Activated CD4-positive, alpha-beta T cell treated with anti-CD3 and anti-CD28 coated beads for 36 hours (primary cell): ENCODE measurements at regions not wholly inside any gene's neighbourhood (a gene's known extent, or its start where the extent isn't known, plus 50 kb on each side); places are given as distances from the start of the nearest gene placed in this dataset.

Experiments
- ATAC-seq: fragments of 200-7000 bp; cut with Tn5 transposase; one replicate; pipeline ENCODE4 v1.10.0; 2021; ENCODE audit warnings: mild to moderate bottlenecking, moderate library complexity
- CTCF ChIA-PET: fragments of 350-600 bp; sonication (Branson Sonifier 250); formaldehyde crosslinking; loops from one replicate; lab custom pipeline; 2021; ENCODE audit warnings: antibody characterized with exemption; lab: Charles Lee
- POLR2A ChIA-PET: fragments of 350-600 bp; sonication (Branson Sonifier 250); formaldehyde crosslinking; loops from one replicate; lab custom pipeline; 2021; ENCODE audit warnings: antibody characterized with exemption, inconsistent platforms; lab: Charles Lee
- DNase-seq: peaks from one replicate; pipeline ENCODE4 v3.0.0-alpha.2; 2020
- H3K27ac Mint-ChIP-seq: one replicate; pipeline ENCODE4 v1.8.0; 2021; ENCODE audit warnings: mixed read lengths
- H3K27me3 Mint-ChIP-seq: one replicate; pipeline ENCODE4 v1.8.0; 2021; ENCODE audit warnings: mixed read lengths
- H3K36me3 Mint-ChIP-seq: one replicate; pipeline ENCODE4 v1.8.0; 2021; ENCODE audit warnings: low read depth, mixed read lengths
- H3K4me1 Mint-ChIP-seq: one replicate; pipeline ENCODE4 v1.8.0; 2021; ENCODE audit warnings: mixed read lengths
- H3K4me3 Mint-ChIP-seq: one replicate; pipeline ENCODE4 v1.8.0; 2021; ENCODE audit warnings: mild to moderate bottlenecking, moderate library complexity, mixed read lengths
- H3K9me3 Mint-ChIP-seq: one replicate; pipeline ENCODE4 v1.8.0; 2021; ENCODE audit warnings: low read depth, mixed read lengths
- intact Hi-C, 2 experiments: fragments of 100-400 bp; cut with DNase I in 1 of 2; cut with micrococcal nuclease in 1 of 2; formaldehyde crosslinking; loops; one replicate each; pipeline versions ENCODE4 v1.14.2 to v1.15.1; 2022 to 2024; cut with DNase I, micrococcal nuclease

GRCh38 chr9:108300306-108301287, 555.2 kb downstream of the ACTL7B start:
- H3K4me1 Mint-ChIP-seq, result no peaks in the 10 kb centered on the region
- CTCF ChIA-PET, result interaction anchor here (0.6 kb wide), 1 partner anchor 27 kb away, joined by 3 read pairs; no protein-coding TSS in a partner anchor
- no peak for ATAC-seq
- no peaks in the 10 kb centered on the region for H3K9me3 Mint-ChIP-seq
- no peak for DNase-seq
- intact Hi-C loops, result no loop called here
- POLR2A ChIA-PET, result no interaction called here
- no peaks in the 10 kb centered on the region for H3K36me3 Mint-ChIP-seq
- H3K27me3 Mint-ChIP-seq, result no peaks in the 10 kb centered on the region
- H3K27ac Mint-ChIP-seq, result no peak overlapping the region
- no peak overlapping the region for H3K4me3 Mint-ChIP-seq

- Mint-ChIP-seq H3K36me3 (no peaks in the 10 kb centered on the region), H3K27ac (no peak overlapping the region), H3K4me1 (no peaks in the 10 kb centered on the region), H3K4me3 (no peak overlapping the region), H3K9me3 (no peaks in the 10 kb centered on the region), H3K27me3 (no peaks in the 10 kb centered on the region)
- intact Hi-C loops, result no loop called here
- ATAC-seq (no peak), DNase-seq (no peak)
- ChIA-PET CTCF (no interaction called here), POLR2A (no interaction called here)
These were observed 558.7 kb downstream of the ACTL7B start for GRCh38 chr9:108297073-108297472.

GRCh38 chr9:108296056-108296455, 559.7 kb downstream of the ACTL7B start:
- H3K4me1 Mint-ChIP-seq, result no peaks in the 10 kb centered on the region
- intact Hi-C loops, result no loop called here
- no peak overlapping the region for H3K4me3 Mint-ChIP-seq
- no peak overlapping the region for H3K27ac Mint-ChIP-seq
- no peaks in the 10 kb centered on the region for H3K9me3 Mint-ChIP-seq
- DNase-seq, result no peak
- CTCF ChIA-PET, result no interaction called here
- no peaks in the 10 kb centered on the region for H3K36me3 Mint-ChIP-seq
- no peak for ATAC-seq
- POLR2A ChIA-PET, result no interaction called here
- H3K27me3 Mint-ChIP-seq, result no peaks in the 10 kb centered on the region

GRCh38 chr9:108291586-108291932, 564.2 kb downstream of the ACTL7B start:
- Mint-ChIP-seq H3K9me3 (no peaks in the 10 kb centered on the region), H3K27ac (no peak overlapping the region), H3K36me3 (no peaks in the 10 kb centered on the region), H3K4me1 (no peaks in the 10 kb centered on the region), H3K4me3 (no peak overlapping the region), H3K27me3 (no peaks in the 10 kb centered on the region)
- ATAC-seq (no peak), DNase-seq (no peak)
- ChIA-PET CTCF (no interaction called here), POLR2A (no interaction called here)
- intact Hi-C loops, result no loop called here

DNA sequence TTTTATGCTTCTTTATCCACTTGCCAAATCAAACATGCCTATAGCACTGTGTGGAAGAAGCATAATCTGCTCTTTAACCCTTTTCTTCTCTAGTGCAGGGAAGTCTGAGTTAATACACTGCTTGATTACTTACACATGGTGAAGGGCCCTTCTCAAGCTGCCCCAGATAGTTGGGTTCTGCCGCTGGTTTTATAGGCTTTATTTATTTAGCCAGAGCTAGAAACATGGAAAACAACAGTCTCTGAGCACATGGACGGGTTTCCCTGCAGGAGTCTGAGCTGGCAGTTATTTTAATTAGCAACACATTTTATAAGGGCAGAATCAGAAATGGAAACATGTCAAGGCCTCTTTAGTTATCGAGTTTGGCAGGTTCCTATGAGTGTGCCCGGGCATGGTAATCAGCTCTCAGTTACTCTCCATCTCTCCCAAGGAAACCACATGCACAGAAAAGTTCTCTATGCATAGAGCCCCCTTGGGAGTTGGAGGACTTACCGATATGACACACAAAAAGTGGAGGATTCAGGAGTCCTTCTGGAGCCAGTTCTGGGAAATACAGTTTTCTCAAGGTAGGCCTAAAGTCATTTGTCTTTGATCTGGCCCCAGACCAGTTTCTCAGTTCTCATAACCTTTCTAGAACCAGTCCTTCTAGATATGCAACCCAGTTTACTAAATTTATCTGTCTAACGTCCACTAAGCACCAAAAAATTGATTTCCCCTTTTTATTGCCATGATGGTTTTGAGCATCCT, 564.8 kb downstream of the ACTL7B start:
- ATAC-seq, result no peak
- Mint-ChIP-seq H3K36me3 (no peaks in the 10 kb centered on the region), H3K27ac (no peak overlapping the region), H3K4me3 (no peak overlapping the region), H3K9me3 (no peaks in the 10 kb centered on the region), H3K27me3 (no peaks in the 10 kb centered on the region), H3K4me1 (no peaks in the 10 kb centered on the region)
- POLR2A ChIA-PET, result no interaction called here
- no peak for DNase-seq
- CTCF ChIA-PET, result no interaction called here
- intact Hi-C loops, result no loop called here

DNA sequence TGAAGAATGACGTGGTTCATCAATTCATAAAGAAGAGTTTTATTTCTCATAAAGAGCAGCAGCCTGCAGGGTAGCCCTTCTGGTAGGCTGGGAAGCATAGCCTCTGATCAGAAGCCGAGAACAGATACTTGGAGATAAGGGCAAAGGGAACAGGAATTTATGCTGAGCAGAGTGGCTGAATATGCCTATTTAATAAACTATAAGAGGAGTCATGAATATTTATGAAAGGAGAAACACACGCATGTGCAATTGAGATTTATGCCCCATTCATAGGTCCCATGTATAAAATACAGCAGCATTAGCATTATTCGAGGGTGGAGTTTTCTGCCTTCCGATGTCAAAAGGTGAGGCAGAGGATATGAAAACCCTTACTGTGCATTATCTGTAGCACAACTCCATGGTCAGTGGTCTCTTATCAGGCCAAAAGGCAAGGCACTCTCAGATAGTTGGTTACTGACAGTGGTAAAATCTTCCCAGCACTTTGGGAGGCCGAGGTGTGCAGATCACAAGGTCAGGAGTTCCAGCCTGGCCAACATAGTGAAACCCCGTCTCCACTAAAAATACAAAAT, 569.1 kb downstream of the ACTL7B start:
- ChIA-PET CTCF (no interaction called here), POLR2A (no interaction called here)
- no peak overlapping the region for H3K4me3 Mint-ChIP-seq
- H3K27ac Mint-ChIP-seq, result no peak overlapping the region
- DNase-seq, result no peak
- H3K27me3 Mint-ChIP-seq, result no peaks in the 10 kb centered on the region
- intact Hi-C loops, result no loop called here
- no peaks in the 10 kb centered on the region for H3K4me1 Mint-ChIP-seq
- H3K36me3 Mint-ChIP-seq, result no peaks in the 10 kb centered on the region
- ATAC-seq, result no peak
- peaks cover 2% of the 10 kb centered on the region for H3K9me3 Mint-ChIP-seq

GRCh38 chr9:108283696-108284095, 572.1 kb downstream of the ACTL7B start:
- ChIA-PET CTCF (no interaction called here), POLR2A (no interaction called here)
- intact Hi-C loops, result no loop called here
- H3K9me3 Mint-ChIP-seq, result peaks cover 4% of the 10 kb centered on the region
- H3K4me3 Mint-ChIP-seq, result no peak overlapping the region
- no peaks in the 10 kb centered on the region for H3K4me1 Mint-ChIP-seq
- H3K27ac Mint-ChIP-seq, result no peak overlapping the region
- ATAC-seq (no peak), DNase-seq (no peak)
- H3K27me3 Mint-ChIP-seq, result no peaks in the 10 kb centered on the region
- no peaks in the 10 kb centered on the region for H3K36me3 Mint-ChIP-seq

GRCh38 chr9:108282872-108283271, 572.9 kb downstream of the ACTL7B start:
- CTCF ChIA-PET, result interaction anchor here (0.7 kb wide), 1 partner anchor 9 kb away, joined by 3 read pairs; no protein-coding TSS in a partner anchor
- Mint-ChIP-seq H3K27ac (no peak overlapping the region), H3K4me3 (no peak overlapping the region), H3K4me1 (no peaks in the 10 kb centered on the region), H3K36me3 (no peaks in the 10 kb centered on the region), H3K27me3 (no peaks in the 10 kb centered on the region), H3K9me3 (peaks cover 4% of the 10 kb centered on the region)
- intact Hi-C loops, result no loop called here
- ATAC-seq, result no peak
- POLR2A ChIA-PET, result no interaction called here
- no peak for DNase-seq

- Mint-ChIP-seq H3K27ac (no peak overlapping the region), H3K4me3 (no peak overlapping the region), H3K27me3 (no peaks in the 10 kb centered on the region), H3K36me3 (no peaks in the 10 kb centered on the region), H3K4me1 (no peaks in the 10 kb centered on the region), H3K9me3 (peaks cover 4% of the 10 kb centered on the region)
- DNase-seq (no peak), ATAC-seq (no peak)
- intact Hi-C loops, result no loop called here
- ChIA-PET POLR2A (no interaction called here), CTCF (no interaction called here)
These were observed 574.1 kb downstream of the ACTL7B start for GRCh38 chr9:108281696-108282095.

DNA sequence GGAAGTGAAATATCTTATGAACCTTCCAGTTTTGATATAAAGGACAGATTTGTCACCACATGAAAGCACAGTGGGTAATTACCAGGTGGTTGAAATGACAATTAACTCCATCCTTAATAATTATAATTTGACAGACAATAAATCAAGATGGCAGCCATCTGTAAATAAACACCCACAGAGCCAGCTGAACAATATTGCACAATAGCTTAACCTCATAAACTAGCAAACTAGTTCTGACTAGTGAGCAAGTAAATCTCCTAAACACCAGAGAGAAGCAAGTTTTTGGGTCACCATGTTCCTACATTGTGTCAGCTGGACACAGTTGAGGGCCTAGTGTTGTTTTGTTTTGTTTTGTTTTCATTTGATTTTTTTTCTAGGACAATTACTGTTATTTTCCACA, 577.4 kb downstream of the ACTL7B start:
- Mint-ChIP-seq H3K4me1 (no peaks in the 10 kb centered on the region), H3K9me3 (peaks cover 7% of the 10 kb centered on the region), H3K27me3 (no peaks in the 10 kb centered on the region), H3K27ac (no peak overlapping the region), H3K36me3 (no peaks in the 10 kb centered on the region), H3K4me3 (no peak overlapping the region)
- CTCF ChIA-PET, result no interaction called here
- DNase-seq (no peak), ATAC-seq (no peak)
- intact Hi-C loops, result loop anchor here in 1 of 2 experiments (10.0 kb wide), 1 partner anchor 814 kb away; no protein-coding TSS in a partner anchor
- POLR2A ChIA-PET, result no interaction called here

GRCh38 chr9:108277216-108277615, 578.6 kb downstream of the ACTL7B start:
- no peak for DNase-seq
- Mint-ChIP-seq H3K4me1 (no peaks in the 10 kb centered on the region), H3K36me3 (no peaks in the 10 kb centered on the region), H3K4me3 (no peak overlapping the region), H3K27me3 (no peaks in the 10 kb centered on the region), H3K9me3 (peaks cover 6% of the 10 kb centered on the region), H3K27ac (no peak overlapping the region)
- POLR2A ChIA-PET, result no interaction called here
- intact Hi-C loops, result loop anchor here in 1 of 2 experiments (10.0 kb wide), 1 partner anchor 812 kb away; no protein-coding TSS in a partner anchor
- CTCF ChIA-PET, result interaction anchor here (0.7 kb wide), 1 partner anchor 47 kb away, joined by 3 read pairs; no protein-coding TSS in a partner anchor
- ATAC-seq, result no peak
